Lung (tissue), 11 donors: ENCODE measurements at regions not wholly inside any gene's neighbourhood (a gene's known extent, or its start where the extent isn't known, plus 50 kb on each side); places are given as distances from the start of the nearest gene placed in this dataset.

Experiments used
- ATAC-seq: fragments of 200-7000 bp; cut with Tn5 transposase; one replicate; pipeline ENCODE4 v1.9.1; 2020; ENCODE audit warnings: moderate number of reproducible peaks; ENCODE audit not compliant: insufficient read depth, low FRiP score
- DNase-seq, 3 donors: peaks; one replicate each; pipeline ENCODE4 v3.0.0-alpha.2; 2013 to 2017
- H3K27ac ChIP-seq, 2 donors: one replicate each; pipeline ENCODE4 v1.5.1; 2013; ENCODE audit warnings: mild to moderate bottlenecking in 2 of 2, moderate library complexity in 2 of 2, control low read depth in 1 of 2, inconsistent platforms in 1 of 2, low read depth in 1 of 2, low read length in 1 of 2
- H3K27me3 ChIP-seq, 3 donors: one replicate each; pipeline ENCODE4 v1.5.1; 2013; ENCODE audit warnings: low read length in 2 of 3; ENCODE audit not compliant: control insufficient read depth in 3 of 3, insufficient read depth in 3 of 3
- H3K36me3 ChIP-seq, 4 donors: one replicate each; pipeline ENCODE4 v1.5.1; 2013; ENCODE audit warnings: low read length in 4 of 4, mild to moderate bottlenecking in 1 of 4, moderate library complexity in 1 of 4; ENCODE audit not compliant: control insufficient read depth in 4 of 4, insufficient read depth in 4 of 4
- H3K4me1 ChIP-seq, 5 donors: one replicate each; pipeline ENCODE4 v1.5.1; 2013; ENCODE audit warnings: low read length in 5 of 5, mild to moderate bottlenecking in 2 of 5, moderate library complexity in 1 of 5; ENCODE audit not compliant: control insufficient read depth in 5 of 5, insufficient read depth in 5 of 5
- H3K4me3 ChIP-seq: one replicate; pipeline ENCODE4 v1.5.1; 2013; ENCODE audit warnings: mild to moderate bottlenecking, control low read depth, moderate library complexity
- H3K9ac ChIP-seq, 2 donors: one replicate each; pipeline ENCODE4 v1.5.1; 2013; ENCODE audit warnings: low read length in 2 of 2, control low read depth in 1 of 2; ENCODE audit not compliant: insufficient read depth in 1 of 2
- H3K9me3 ChIP-seq, 4 donors: one replicate each; pipeline ENCODE4 v1.5.1; 2013; ENCODE audit warnings: low read length in 3 of 4, mild to moderate bottlenecking in 1 of 4, moderate library complexity in 1 of 4; ENCODE audit not compliant: control insufficient read depth in 4 of 4, insufficient read depth in 3 of 4
- WGBS, 2 donors: extraction: QIAGEN DNeasy Blood & Tissue Kit; methylation state at CpG; one replicate each; pipeline ENCODE4 v1.1.7; 2013; 5-methylcytosine and 5-hydroxymethylcytosine counted together
- TF ChIP-seq, protein P1 (sequence below): IDR thresholded peaks from 2 replicates; pipeline ENCODE4 v1.5.1; 2012; ENCODE audit warnings: mild to moderate bottlenecking; ENCODE audit errors: control extremely low read depth, extremely low read depth
- donor health status: control.
- donor health status: control.
- donor health status: Bipolar disorder and iron deficiency.
- donor health status: healthy.
- donor health status: DM: yes; HTN: yes; CAD: no.

DNA sequence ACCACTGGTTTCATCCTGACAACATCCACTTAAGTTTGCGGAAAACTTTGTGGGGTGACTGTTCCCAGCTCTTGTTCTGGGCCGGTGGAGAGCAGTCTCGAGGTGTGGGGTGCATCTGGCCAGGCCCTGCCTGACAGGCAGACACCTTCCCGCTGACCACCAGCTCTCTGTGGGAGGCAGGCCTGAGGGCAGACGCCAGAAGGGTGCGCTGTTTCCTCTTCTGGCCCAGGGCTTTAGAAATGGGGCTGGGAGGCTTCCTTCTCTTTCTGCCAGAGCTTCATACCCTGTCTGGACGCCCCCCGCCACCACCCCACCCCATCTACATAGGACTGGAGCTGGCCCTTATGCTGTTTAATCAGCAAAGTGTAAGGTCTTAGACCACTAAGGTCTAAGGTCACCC is 263.8 kb downstream of the LOXHD1 start:
- no peaks in the 10 kb centered on the region for H3K27me3 ChIP-seq
- 86 to 90% methylated on average over 8 of the region's 8 CpGs for WGBS, 2 donors
- peaks cover 0 to 11% (median 4%) of the 10 kb centered on the region in 5 donors for H3K4me1 ChIP-seq
- DNase-seq: no peak
- TF ChIP-seq, protein P1, sequence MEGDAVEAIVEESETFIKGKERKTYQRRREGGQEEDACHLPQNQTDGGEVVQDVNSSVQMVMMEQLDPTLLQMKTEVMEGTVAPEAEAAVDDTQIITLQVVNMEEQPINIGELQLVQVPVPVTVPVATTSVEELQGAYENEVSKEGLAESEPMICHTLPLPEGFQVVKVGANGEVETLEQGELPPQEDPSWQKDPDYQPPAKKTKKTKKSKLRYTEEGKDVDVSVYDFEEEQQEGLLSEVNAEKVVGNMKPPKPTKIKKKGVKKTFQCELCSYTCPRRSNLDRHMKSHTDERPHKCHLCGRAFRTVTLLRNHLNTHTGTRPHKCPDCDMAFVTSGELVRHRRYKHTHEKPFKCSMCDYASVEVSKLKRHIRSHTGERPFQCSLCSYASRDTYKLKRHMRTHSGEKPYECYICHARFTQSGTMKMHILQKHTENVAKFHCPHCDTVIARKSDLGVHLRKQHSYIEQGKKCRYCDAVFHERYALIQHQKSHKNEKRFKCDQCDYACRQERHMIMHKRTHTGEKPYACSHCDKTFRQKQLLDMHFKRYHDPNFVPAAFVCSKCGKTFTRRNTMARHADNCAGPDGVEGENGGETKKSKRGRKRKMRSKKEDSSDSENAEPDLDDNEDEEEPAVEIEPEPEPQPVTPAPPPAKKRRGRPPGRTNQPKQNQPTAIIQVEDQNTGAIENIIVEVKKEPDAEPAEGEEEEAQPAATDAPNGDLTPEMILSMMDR: no peak
- no peak overlapping the region for H3K27ac ChIP-seq
- no peak for ATAC-seq
- no peaks in the 10 kb centered on the region for H3K9me3 ChIP-seq
- peaks cover 0 to 6% (median under 1%) of the 10 kb centered on the region in 4 donors for H3K36me3 ChIP-seq
- no peak overlapping the region for H3K9ac ChIP-seq
- H3K4me3 ChIP-seq: no peak overlapping the region

DNA sequence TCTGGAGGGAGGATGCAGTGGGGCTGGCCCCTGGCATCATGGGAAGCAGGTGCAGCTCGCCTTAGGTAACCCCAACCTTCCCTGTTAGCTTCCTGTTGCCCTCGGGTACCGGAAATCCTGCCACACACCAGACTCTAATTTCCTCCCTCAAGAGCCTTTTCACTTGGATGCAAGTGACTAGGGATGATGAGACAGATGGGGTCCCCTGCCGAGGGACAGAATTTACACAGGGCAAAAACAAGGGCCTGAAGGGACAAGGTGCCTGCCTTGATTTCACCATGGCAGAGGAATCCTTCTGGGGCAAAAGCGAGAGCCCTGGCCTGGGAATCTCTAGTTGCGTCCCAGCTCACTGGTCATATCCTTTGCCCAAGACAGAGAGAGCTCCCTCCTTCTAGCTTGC is 263.1 kb downstream of the LOXHD1 start:
- Histone ChIP-seq H3K4me1 (peaks cover 0 to 8% (median 4%) of the 10 kb centered on the region in 5 donors), H3K9me3 (no peaks in the 10 kb centered on the region), H3K27ac (no peak overlapping the region), H3K36me3 (peaks cover 0 to 6% (median under 1%) of the 10 kb centered on the region in 4 donors), H3K4me3 (no peak overlapping the region), H3K9ac (no peak overlapping the region), H3K27me3 (no peaks in the 10 kb centered on the region)
- no peak for DNase-seq
- no peak for ATAC-seq
- WGBS, 2 donors: 59 to 71% methylated on average over 6 of the region's 6 CpGs
- TF ChIP-seq, protein P1: no peak

DNA sequence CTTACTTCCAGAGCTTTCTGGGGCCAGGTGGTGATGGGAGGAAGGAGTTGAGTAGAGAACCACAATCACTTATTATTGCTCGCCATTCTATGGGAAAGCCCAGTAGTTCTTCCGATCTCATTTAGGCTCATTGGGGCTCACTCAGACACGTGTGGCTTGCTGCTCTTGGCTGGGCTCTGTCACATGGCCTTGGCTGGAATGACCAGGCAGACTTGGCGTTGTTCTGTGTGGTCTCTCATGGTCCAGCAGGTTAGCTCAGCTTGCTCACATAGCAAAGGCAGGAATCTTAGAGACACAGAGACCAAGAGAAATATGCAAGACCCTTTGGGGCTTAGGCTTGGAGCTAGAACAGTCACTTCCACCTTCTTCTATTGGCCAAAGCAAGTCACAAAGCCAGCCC is 261.2 kb downstream of the LOXHD1 start:
- WGBS, 2 donors: 94 to 97% methylated on average over 4 of the region's 4 CpGs
- Histone ChIP-seq H3K27ac (no peak overlapping the region), H3K36me3 (peaks cover 0 to 6% (median under 1%) of the 10 kb centered on the region in 4 donors), H3K4me1 (peaks cover 0 to 12% (median 3%) of the 10 kb centered on the region in 5 donors), H3K9me3 (no peaks in the 10 kb centered on the region), H3K27me3 (no peaks in the 10 kb centered on the region), H3K9ac (no peak overlapping the region), H3K4me3 (no peak overlapping the region)
- ATAC-seq (no peak), DNase-seq (no peak)
- TF ChIP-seq, protein P1: no peak

DNA sequence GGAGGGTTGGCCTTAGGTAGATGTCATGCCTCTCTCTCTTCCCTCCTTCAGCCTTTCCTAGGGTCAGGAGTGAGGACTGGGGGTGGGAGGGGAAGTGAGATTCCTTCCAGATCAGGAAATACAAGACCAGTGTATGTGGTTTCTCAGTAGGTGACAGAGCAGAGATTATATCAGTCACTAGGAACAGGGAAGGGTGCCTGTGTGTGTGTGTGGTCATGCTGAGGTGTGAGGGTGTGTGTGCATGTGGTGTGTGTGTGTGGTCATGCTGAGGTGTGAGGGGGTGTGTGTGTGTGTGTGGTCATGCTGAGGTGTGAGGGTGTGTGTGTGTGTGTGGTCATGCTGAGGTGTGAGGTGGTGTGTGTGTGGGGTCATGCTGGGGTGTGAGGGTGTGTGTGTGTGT is 259.8 kb downstream of the LOXHD1 start:
- Histone ChIP-seq H3K4me1 (peaks cover 0 to 19% (median 3%) of the 10 kb centered on the region in 5 donors), H3K27me3 (no peaks in the 10 kb centered on the region), H3K36me3 (no peaks in the 10 kb centered on the region), H3K9me3 (no peaks in the 10 kb centered on the region), H3K9ac (no peak overlapping the region), H3K27ac (no peak overlapping the region), H3K4me3 (no peak overlapping the region)
- TF ChIP-seq, protein P1: no peak
- DNase-seq (no peak), ATAC-seq (no peak)
